RWPE1 (cell line): ENCODE measurements at regions not wholly inside any gene's neighbourhood (a gene's known extent, or its start where the extent isn't known, plus 50 kb on each side); places are given as distances from the start of the nearest gene placed in this dataset.

Source experiments
- CTCF ChIA-PET: fragments of 350-600 bp; sonication (Branson Sonifier 250); formaldehyde crosslinking; extraction: SDS; loops from one replicate; lab custom pipeline; 2021; lab: Yijun Ruan, JAX
- POLR2A ChIA-PET: fragments of 400-600 bp; formaldehyde crosslinking; extraction: SDS; loops from one replicate; lab custom pipeline; 2020; ENCODE audit warnings: antibody characterized with exemption; ENCODE audit not compliant: low non-redundant PET; lab: Yijun Ruan, JAX
- DNase-seq: peaks from one replicate; pipeline ENCODE4 v3.0.0; 2012; ENCODE audit warnings: low spot score
- H3K27ac ChIP-seq: fragments of 450-650 bp; 2 replicates; pipeline ENCODE4 v1.5.1; 2017
- TF ChIP-seq, protein P1 (sequence below): fragments of 450-650 bp; conservative IDR thresholded peaks from 2 replicates; pipeline ENCODE4 v1.5.1; 2017; ENCODE audit warnings: low read depth, mild to moderate bottlenecking

DNA sequence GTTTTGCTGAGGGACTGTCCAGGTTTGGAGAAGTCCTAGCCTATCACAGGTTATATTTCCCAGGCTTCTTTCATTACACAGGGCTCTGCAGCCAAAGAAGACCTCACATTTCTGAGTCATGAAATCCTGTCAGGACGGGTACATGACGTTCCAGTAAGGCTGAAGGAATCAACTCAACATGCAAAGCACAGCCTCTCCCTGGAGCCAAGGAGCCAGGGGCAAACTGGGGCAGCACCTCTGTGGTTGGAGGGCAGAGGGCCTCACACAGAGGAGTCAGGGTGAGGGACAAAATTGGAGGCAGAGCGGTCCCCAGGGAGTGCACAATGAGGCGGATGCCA lies 116.3 kb upstream of the GDF10 start:
- ChIA-PET CTCF (no interaction called here), POLR2A (no interaction called here)
- peak overlapping the region; percentile 57 for H3K27ac ChIP-seq
- TF ChIP-seq, protein P1, sequence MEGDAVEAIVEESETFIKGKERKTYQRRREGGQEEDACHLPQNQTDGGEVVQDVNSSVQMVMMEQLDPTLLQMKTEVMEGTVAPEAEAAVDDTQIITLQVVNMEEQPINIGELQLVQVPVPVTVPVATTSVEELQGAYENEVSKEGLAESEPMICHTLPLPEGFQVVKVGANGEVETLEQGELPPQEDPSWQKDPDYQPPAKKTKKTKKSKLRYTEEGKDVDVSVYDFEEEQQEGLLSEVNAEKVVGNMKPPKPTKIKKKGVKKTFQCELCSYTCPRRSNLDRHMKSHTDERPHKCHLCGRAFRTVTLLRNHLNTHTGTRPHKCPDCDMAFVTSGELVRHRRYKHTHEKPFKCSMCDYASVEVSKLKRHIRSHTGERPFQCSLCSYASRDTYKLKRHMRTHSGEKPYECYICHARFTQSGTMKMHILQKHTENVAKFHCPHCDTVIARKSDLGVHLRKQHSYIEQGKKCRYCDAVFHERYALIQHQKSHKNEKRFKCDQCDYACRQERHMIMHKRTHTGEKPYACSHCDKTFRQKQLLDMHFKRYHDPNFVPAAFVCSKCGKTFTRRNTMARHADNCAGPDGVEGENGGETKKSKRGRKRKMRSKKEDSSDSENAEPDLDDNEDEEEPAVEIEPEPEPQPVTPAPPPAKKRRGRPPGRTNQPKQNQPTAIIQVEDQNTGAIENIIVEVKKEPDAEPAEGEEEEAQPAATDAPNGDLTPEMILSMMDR = no peak
- peak; percentile 66 for DNase-seq

DNA sequence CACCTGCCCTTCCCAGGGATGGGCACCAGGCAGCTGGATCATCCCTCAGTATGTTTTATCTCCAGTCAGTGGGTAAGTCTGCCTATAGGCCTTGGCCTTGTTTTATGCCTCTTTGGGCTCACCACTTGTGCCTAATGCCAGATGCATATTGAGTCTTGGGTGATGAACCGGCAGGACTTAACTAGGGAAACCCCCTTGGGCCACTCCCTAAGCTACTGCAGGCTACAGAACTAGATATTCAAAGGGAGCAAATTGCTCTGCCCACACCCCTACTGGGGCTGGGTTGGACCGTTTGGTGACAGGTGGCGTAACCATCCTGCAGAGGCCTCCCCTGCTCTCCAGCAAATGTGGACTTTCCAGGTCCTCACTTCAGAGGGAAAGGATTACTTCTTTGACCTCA lies 115.7 kb upstream of the GDF10 start:
- peak overlapping the region; percentile 57 for H3K27ac ChIP-seq

GRCh38 chr10:47184724-47185330 lies 115.2 kb upstream of the GDF10 start:
- ChIA-PET POLR2A (no interaction called here), CTCF (no interaction called here)
- DNase-seq = no peak
- TF ChIP-seq, protein P1 = no peak
- 0 out of 2 replicates have a peak overlapping the region, but pooled peaks have one; percentile 57 for H3K27ac ChIP-seq

More for the DNA sequence above, 115.7 kb upstream of the GDF10 start:
- no peak for DNase-seq
- TF ChIP-seq, protein P1 = no peak
- ChIA-PET POLR2A (no interaction called here), CTCF (no interaction called here)

GRCh38 chr10:47186941-47187340 lies 113.1 kb upstream of the GDF10 start:
- CTCF ChIA-PET = no interaction called here
- POLR2A ChIA-PET = no interaction called here
- no peak for DNase-seq
- TF ChIP-seq, protein P1 = no peak
- H3K27ac ChIP-seq = no peak overlapping the region

DNA sequence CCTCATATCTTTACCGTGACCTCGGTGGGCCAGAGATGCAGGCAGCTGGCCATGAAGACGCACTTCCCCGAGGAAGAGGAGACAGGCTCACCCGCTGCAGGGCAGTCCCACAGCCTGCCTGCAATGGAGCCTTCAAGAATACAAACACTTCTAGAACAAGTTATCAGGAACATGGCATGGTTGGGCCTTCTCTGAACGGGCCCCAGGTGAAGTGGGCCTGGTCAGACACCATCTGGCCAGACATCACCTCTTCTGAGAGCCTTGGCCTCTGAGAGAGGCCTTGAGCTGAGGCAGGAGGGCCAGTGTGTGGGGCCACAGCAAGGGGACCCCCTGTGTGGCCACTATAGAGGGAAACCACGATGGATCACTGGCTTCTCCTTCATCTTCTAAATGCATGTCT lies 112.4 kb upstream of the GDF10 start:
- POLR2A ChIA-PET = no interaction called here
- CTCF ChIA-PET = no interaction called here
- no peak overlapping the region for H3K27ac ChIP-seq
- no peak for DNase-seq
- TF ChIP-seq, protein P1 = no peak

- CTCF ChIA-PET = no interaction called here
- POLR2A ChIA-PET = no interaction called here
- TF ChIP-seq, protein P1 = no peak
Measured at GRCh38 chr10:47188156-47188555, 111.8 kb upstream of the GDF10 start.

More at GRCh38 chr10:47188156-47188555, 111.8 kb upstream of the GDF10 start:
- no peak overlapping the region for H3K27ac ChIP-seq
- no peak for DNase-seq
